NCI-H1694 (cell line): ENCODE measurements at regions not wholly inside any gene's neighbourhood (a gene's known extent, or its start where the extent isn't known, plus 50 kb on each side); places are given as distances from the start of the nearest gene placed in this dataset.
"Not testable (repeated sequence)": the region's sequence is repeated elsewhere in the genome, so short reads cannot be mapped to it uniquely, and the experiment has no call there.

Experiments used
- DNase-seq: peaks from one replicate; lab custom pipeline; 2025; lab: John Stamatoyannopoulos, UW

DNA sequence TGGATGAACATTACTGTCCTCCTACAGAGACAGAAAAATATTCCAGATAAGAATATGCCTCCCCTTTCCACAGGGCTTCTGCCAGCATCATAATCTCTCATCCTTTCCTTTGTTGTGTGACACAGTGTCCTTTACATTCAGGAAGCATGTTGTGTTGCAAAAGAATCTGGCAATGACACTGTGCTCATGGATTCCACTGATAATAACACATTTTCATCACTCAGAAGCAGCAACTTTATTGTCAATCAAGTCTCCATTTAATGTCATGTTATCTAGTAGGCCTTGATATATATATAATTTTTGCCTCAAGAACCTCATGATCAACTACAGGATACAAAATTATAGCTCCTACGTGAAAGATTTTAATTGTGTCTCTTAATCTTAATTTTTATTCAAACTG lies 833.9 kb downstream of the FSTL5 start:
- DNase-seq, result no peak

- no peak for DNase-seq
Measured at GRCh38 chr4:161321706-161322105, 842.1 kb downstream of the FSTL5 start.

GRCh38 chr4:161320377-161320776 lies 843.4 kb downstream of the FSTL5 start:
- DNase-seq, result no peak

- no peak for DNase-seq
Measured at GRCh38 chr4:161317000-161317399, 846.8 kb downstream of the FSTL5 start.

DNA sequence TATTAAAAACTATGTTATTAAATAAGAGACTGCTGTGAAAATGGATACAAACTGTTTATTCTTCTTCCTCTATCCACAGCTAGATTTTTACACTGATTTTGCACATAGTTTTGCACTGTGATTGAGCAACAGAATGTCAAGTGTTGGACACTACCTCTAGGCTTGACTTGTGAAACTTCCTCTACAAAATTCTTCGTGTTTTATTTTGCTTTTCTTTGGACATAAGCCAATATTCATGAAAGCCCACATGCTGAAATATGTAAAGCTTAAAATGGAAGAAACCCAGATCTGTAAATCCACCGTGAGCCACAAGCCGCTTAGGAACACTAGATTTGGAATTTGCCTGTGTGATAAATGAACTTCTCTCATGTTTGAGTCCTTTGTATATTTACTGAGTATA lies 849.4 kb downstream of the FSTL5 start:
- DNase-seq, result no peak

GRCh38 chr4:161303551-161303950 lies 860.2 kb downstream of the FSTL5 start:
- DNase-seq, result no peak

DNA sequence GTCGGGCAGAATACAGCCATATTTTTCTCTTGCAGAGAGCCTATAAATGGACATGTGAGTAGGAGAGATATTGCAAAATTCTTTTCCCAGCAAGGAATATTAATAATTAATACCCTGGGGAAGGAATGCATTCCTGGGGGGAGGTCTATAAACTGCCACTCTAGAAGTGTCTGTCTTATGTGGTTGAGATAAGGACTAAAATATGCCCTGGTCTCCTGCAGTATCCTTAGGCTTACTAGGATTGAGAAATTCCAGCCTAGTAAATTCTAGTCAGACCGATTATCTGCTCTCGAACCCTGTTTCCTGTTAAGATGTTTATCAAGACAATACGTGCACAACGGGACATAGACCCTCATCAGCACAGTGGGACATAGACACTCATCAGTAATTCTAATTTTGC lies 872.6 kb downstream of the FSTL5 start:
- DNase-seq, result no peak

GRCh38 chr4:161287678-161288352 lies 876.0 kb downstream of the FSTL5 start:
- DNase-seq, result no peak

DNA sequence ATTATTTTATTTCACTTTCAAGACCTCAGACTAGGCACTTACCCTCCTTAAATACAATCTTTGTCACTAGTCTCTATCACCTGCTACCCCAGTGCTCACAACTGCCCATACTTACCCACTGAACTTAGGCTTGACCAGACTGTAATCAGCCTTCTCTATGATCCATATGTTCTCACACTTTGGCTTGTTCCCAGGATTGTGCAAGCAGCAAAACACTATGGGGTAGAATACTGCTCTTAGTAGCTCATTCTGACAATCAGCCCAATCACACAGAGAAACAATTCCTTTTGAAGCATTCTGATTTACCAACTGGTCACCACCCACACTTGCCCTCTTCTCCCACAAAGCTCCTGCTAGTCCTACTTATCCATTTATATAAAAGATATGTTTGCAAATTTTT lies 878.3 kb downstream of the FSTL5 start:
- no peak for DNase-seq

DNA sequence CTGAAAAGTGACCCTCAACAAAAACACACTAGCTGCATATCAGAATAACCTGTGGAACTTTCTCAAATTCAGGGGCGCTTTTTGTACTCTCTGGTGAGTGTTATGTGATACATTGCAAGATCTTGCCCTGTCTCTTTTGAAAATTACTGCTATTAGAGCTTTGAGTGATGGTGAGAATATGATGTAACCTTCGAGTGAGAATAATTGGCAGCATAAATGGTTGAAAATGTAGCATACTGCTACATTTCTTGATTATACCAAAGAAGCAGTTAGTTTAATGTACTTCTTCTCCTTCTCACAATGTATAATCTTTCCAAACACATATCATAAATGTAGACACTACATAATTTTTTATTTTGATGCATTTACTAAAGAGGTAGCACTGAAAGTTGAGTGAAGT lies 882.9 kb downstream of the FSTL5 start:
- no peak for DNase-seq

DNA sequence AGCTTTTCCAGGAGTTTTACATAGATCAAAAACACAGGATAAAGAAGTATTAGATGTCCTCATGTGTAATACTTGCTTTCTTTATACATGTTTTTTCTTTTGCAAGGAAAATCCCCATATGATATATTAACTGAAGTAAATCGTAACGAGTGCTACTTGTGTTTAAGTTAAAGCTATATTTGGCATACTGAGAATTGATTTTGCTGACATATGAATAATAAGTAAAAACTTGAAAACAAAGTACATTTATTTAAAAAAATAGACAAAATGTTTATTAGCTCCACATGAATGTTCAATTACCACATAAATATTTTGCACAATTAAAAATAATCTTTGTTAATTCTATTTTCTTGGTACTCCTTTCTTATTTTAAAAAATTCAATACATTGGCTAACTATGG lies 884.7 kb downstream of the FSTL5 start:
- DNase-seq, result no peak

- DNase-seq, result not testable (repeated sequence)
Measured at GRCh38 chr4:161277150-161277787, 886.5 kb downstream of the FSTL5 start.

DNA sequence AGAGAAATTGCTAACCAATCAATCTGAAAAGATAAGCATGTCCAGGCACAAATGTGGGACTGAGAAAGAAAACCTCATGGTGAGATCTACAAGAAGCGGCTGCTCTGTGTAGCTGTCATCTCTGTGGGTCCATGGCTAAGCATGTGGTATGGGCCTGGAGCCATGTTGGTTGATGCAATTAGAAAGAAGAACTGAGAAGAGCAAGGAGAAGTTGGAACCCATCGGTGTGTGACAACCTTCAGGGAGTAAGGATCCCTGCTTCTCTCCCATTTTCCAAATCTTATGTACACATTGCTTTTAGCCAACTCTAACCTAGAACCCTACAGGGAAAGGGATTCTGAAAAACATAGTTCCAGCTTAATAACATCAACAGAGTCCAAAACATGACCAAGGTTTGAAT lies 890.2 kb downstream of the FSTL5 start:
- no peak for DNase-seq

- DNase-seq, result no peak
Measured at GRCh38 chr4:161260819-161261218, 903.0 kb downstream of the FSTL5 start.

DNA sequence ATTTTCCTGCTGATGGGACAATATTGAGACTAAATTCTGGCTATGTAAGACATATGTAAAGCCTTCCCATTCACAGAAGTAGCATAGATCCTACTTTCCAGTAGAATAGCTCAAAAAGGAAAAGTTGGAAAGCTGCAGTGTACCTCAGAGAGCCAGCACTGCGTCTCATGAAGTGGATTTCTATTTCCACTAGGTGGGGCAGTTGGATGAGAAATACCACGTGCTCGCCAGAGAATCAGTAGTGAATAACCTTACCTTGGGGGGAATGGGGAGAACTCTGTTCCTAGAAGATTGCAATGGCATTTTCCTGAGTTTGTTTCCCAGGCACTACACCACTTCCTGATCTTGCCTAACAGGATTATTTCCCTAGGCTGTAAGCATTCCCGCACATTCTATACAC lies 907.1 kb downstream of the FSTL5 start:
- DNase-seq, result no peak

DNA sequence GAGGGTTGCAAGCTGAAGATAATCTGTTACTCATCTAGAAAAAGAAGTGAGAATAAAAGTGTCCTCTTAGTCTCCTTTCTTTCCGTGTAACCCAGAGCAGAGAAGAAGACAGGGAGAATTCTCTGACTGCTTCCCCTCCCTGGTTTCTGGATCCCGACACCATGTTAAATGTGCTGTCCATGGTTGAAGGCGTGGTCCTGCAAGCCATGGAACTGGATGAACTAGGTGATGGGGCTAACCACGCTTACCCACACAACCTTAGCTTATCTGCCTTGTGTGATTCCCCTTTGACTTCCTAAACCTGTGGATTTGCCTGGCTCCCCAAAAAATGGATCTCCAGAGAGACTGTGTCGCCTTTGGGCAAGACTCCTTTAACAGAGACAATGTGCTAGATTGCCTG lies 907.6 kb downstream of the FSTL5 start:
- no peak for DNase-seq

DNA sequence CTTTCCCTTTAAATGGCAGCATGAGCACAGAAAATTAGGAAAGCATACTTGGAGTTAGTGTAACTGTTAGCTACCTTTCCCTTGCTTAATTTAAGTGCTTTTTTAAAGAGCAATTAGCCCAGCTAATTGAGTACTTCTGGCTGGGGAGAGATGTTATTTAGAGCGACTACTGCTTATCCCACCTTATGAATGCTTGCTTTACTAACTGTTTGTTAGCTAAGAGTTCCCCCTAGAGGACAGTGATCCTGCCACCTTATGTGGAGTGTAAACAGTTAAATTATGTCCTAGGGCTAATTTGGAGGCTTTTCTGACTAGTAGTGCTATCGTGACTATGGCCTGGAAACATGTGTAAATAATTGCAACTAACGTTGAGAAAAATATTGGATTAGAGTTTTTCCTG lies 909.4 kb downstream of the FSTL5 start:
- no peak for DNase-seq

DNA sequence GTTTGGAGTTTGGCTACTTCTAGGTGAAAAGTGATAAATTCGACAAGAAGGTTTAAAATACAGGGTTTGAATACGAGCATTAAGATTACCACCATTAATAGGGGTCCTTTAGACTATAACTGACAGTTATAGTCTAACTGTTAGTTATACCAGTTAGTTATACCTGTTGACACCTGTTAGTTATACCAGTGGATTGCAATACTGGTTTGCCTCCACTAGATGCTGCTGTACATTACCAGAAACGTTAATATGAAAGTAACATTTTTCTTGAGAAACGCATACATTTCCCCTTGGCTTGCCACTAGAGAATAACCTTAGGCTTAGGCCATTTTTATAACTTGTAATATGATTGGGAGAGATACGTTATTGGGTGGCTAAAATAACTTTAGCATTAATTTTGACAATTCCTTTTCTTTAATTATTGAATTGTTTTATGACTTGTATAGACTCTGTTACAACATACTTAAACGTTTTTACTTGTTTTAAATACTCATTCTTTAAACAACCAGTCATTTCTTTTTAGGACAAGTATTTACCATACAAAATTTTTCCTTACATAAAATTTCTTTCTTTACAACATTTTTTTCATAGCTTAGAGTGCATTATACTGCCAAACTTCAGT lies 911.2 kb downstream of the FSTL5 start:
- peak; percentile 10 for DNase-seq

DNA sequence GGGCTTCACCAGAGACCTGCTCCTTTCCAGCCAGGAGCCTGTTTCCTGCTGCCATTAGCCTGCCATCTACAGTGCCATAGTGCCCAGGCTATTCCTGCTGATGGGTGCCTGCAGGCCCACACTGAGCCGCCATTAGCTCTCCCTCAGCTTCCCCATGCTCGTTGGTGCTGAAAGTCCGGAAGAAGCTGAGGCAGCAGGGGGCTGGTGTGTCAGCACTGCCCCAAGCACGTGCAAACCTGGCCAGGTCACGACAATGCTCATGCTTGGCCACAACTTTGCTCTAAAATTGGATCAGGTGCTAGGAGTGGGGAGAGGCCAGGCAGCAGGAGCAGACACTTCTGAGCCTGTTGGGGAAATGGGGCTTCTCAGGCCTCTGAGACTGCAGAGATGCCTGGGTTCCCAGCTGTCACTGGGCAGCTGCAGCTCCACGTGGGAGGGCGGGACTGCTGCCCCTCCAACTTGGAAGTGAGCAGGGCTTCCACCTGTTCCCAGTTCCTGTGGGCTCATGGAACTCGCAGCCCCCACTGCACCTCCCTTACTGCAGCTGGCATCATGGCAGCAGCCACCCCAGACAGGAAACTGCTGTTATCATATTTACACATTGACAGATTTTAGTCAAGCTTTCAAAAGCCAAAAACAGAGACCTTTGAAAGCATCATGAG lies 913.9 kb downstream of the FSTL5 start:
- no peak for DNase-seq

DNA sequence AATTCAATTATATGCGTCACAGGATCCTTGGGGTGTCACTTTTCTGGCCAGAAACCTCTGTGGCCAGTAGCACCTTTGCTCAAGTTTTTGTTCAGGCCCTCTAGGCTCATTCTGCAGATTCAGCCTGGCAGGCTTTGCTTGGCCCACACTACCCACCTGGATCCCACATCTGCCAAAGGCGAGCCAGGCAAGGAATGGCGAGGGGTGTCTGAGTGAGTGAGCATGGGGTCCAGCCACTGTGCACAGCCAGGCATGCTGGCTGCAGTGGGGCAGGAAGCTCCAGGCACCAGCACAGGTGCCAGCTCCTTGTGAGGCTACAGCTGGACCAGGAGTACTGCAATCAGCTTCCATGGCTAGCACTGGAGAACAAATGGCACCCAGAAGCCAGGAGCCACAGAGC lies 914.9 kb downstream of the FSTL5 start:
- DNase-seq, result no peak

DNA sequence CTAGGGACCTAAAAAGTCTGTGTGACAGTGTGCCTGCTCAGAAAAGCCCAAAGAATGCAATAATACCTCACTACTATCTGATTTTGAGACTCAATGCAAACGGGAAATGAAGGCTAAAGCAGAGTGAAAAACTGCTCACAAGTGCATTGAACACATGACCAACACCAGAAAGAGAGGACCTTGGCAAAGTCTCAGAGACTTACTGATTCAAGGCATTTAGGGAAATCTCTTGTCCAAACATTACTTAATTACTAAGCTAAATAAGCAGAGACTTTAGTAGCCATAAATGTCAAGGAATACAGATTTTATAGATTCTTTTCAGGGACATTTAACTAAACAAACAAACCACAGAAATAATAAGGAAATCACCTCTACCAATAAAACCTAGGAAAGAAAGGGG lies 916.0 kb downstream of the FSTL5 start:
- no peak for DNase-seq

DNA sequence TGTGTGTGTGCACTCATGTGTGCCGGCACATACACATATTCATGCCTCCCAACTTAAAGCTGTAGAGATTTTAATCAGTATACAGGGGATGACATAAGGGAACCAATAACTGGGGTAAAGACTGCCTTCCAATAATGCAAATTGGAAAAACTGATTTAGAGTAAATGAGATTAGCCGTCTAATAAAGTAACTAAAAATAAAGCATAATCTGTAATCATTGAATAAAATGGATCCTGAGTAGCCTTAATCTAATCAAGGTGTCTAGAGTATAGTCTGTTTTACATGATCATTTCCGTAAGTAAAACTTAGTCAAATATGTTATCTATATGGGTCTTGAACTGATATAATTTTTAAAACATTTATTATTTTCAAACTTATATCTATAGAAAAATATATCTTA lies 925.8 kb downstream of the FSTL5 start:
- DNase-seq, result no peak

DNA sequence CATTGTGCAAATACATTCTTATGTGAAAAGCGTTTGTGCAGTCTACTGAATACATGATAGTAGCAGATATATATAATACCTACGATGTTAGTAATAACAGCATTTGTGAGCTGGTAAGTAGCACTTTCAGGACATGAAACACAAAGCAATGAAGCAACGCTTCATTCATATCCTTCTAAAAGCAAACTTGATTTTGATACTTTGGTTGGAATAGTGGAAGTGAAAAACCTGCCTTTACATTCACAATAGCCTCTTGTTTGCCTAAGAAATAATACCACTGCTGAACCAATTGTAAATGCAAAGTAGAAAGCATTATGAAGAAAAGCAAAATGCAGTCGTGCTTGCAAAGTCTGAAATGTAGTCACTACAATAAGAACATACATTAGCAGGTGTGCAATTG lies 926.3 kb downstream of the FSTL5 start:
- DNase-seq, result no peak
